GM23248 (cell line): ENCODE measurements at regions not wholly inside any gene's neighbourhood (a gene's known extent, or its start where the extent isn't known, plus 50 kb on each side); places are given as distances from the start of the nearest gene placed in this dataset.

Source experiments
- DNase-seq: peaks from one replicate; pipeline ENCODE4 v3.0.0-alpha.2; 2015
- H2AFZ ChIP-seq: fragments of 200-600 bp; sonication (generic); 2 replicates; pipeline ENCODE4 v1.6.1; 2016; ENCODE audit warnings: antibody characterized with exemption
- H3F3A ChIP-seq: fragments of 200-600 bp; sonication (generic); 2 replicates; pipeline ENCODE4 v1.6.1; 2016; ENCODE audit warnings: mild to moderate bottlenecking, antibody characterized with exemption, mixed run types; ENCODE audit not compliant: insufficient read depth
- H3K27ac ChIP-seq: fragments of 200-600 bp; sonication (generic); 2 replicates; pipeline ENCODE4 v1.5.1; 2016; ENCODE audit warnings: mild to moderate bottlenecking
- H3K27me3 ChIP-seq: fragments of 200-600 bp; sonication (generic); replicated peaks from 2 replicates; pipeline ENCODE4 v1.6.1; 2016; ENCODE audit warnings: mild to moderate bottlenecking; ENCODE audit not compliant: insufficient read depth
- H3K36me3 ChIP-seq: fragments of 200-600 bp; sonication (generic); 2 replicates; pipeline ENCODE4 v1.6.1; 2016; ENCODE audit warnings: low read depth, mild to moderate bottlenecking
- H3K4me1 ChIP-seq: fragments of 200-600 bp; sonication (generic); 2 replicates; pipeline ENCODE4 v1.6.1; 2016; ENCODE audit warnings: mild to moderate bottlenecking; ENCODE audit not compliant: insufficient read depth
- H3K4me2 ChIP-seq: fragments of 200-600 bp; sonication (generic); one replicate; pipeline ENCODE4 v1.6.1; 2016; ENCODE audit warnings: mild to moderate bottlenecking; ENCODE audit not compliant: unreplicated experiment
- H3K4me3 ChIP-seq: fragments of 200-600 bp; sonication (generic); 2 replicates; pipeline ENCODE4 v1.5.1; 2016; ENCODE audit warnings: mild to moderate bottlenecking
- H3K79me2 ChIP-seq: fragments of 200-600 bp; sonication (generic); 2 replicates; pipeline ENCODE4 v1.6.1; 2016; ENCODE audit warnings: mild to moderate bottlenecking; ENCODE audit not compliant: insufficient read depth
- H3K9ac ChIP-seq: fragments of 200-600 bp; sonication (generic); 2 replicates; pipeline ENCODE4 v1.6.1; 2016; ENCODE audit warnings: mild to moderate bottlenecking
- H3K9me2 ChIP-seq: fragments of 200-600 bp; sonication (generic); 2 replicates; pipeline ENCODE4 v1.6.1; 2016; ENCODE audit warnings: mixed run types, mild to moderate bottlenecking, moderate library complexity; ENCODE audit not compliant: insufficient read depth
- H3K9me3 ChIP-seq: fragments of 200-600 bp; sonication (generic); one replicate; pipeline ENCODE4 v1.6.1; 2017; ENCODE audit warnings: low read depth
- H4K20me1 ChIP-seq: fragments of 200-600 bp; sonication (generic); 2 replicates; pipeline ENCODE4 v1.6.0; 2016; ENCODE audit not compliant: insufficient read depth
- EZH2 ChIP-seq: fragments of 200-600 bp; sonication (generic); IDR thresholded peaks from 2 replicates; pipeline ENCODE4 v1.6.1; 2018; ENCODE audit warnings: antibody characterized with exemption, mild to moderate bottlenecking; ENCODE audit not compliant: insufficient read depth, poor library complexity, severe bottlenecking
- EZH2phosphoT487 ChIP-seq: fragments of 200-600 bp; sonication (generic); IDR thresholded peaks from 2 replicates; pipeline ENCODE4 v1.6.1; 2018; ENCODE audit warnings: antibody characterized with exemption, moderate library complexity, mild to moderate bottlenecking, low read depth; ENCODE audit not compliant: insufficient read depth
- WGBS, 2 experiments: methylation state at CpG; one replicate each; pipeline ENCODE4 v1.1.6; 2015 to 2017; ENCODE audit warnings: low lambda C conversion rate in 2 of 2, low coverage in 1 of 2; ENCODE audit errors: missing lambda C conversion rate in 2 of 2; 5-methylcytosine and 5-hydroxymethylcytosine counted together
- in situ Hi-C: fragments of 300-500 bp; cut with MboI; formaldehyde crosslinking; loops from 2 replicates; pipeline ENCODE4 v1.15.0; 2020

- Histone ChIP-seq H4K20me1 (no peaks in the 10 kb centered on the region; the same call in 1 of the 2 replicates), H3K79me2 (peaks cover 8% of the 10 kb centered on the region; the same call in 1 of the 2 replicates), H3K9me2 (no peaks in the 10 kb centered on the region), H3K4me3 (no peak overlapping the region), H3K4me2 (no peak overlapping the region), H3K27me3 (no peaks in the 10 kb centered on the region), H3K9ac (no peak overlapping the region), H3K27ac (no peak overlapping the region), H3K9me3 (no peaks in the 10 kb centered on the region), H3K36me3 (no peaks in the 10 kb centered on the region), H2AFZ (no peak overlapping the region), H3K4me1 (peaks cover 6% of the 10 kb centered on the region), H3F3A (peaks cover 7% of the 10 kb centered on the region; the same call in 1 of the 2 replicates)
- TF ChIP-seq EZH2phosphoT487 = no peak
- TF ChIP-seq EZH2 = no peak
- in situ Hi-C loops = no loop called here
- DNase-seq = no peak
- WGBS, 2 experiments = 93 to 96% methylated on average over 3 of the region's 3 CpGs
Observed at GRCh38 chr10:45564303-45564959, 108.1 kb downstream of the ZFAND4 start.

- Histone ChIP-seq H3K4me1 (peaks cover 6% of the 10 kb centered on the region), H3K9ac (no peak overlapping the region), H3K9me2 (no peaks in the 10 kb centered on the region), H3K36me3 (no peaks in the 10 kb centered on the region), H2AFZ (no peak overlapping the region), H3K4me2 (no peak overlapping the region), H3K79me2 (peaks cover 8% of the 10 kb centered on the region; the same call in 1 of the 2 replicates), H3F3A (peaks cover 7% of the 10 kb centered on the region; the same call in 1 of the 2 replicates), H3K27me3 (no peaks in the 10 kb centered on the region), H3K9me3 (no peaks in the 10 kb centered on the region), H4K20me1 (no peaks in the 10 kb centered on the region), H3K4me3 (no peak overlapping the region), H3K27ac (no peak overlapping the region)
- in situ Hi-C loops = no loop called here
- TF ChIP-seq EZH2phosphoT487 (no peak), EZH2 (no peak)
- peak; percentile 53 for DNase-seq
Observed at GRCh38 chr10:45561952-45562351, 110.6 kb downstream of the ZFAND4 start.

GRCh38 chr10:45560262-45560661, 112.3 kb downstream of the ZFAND4 start:
- H3K27me3 ChIP-seq = no peaks in the 10 kb centered on the region
- no peak overlapping the region for H3K9ac ChIP-seq
- peaks cover 6% of the 10 kb centered on the region for H3K4me1 ChIP-seq
- peaks cover 6% of the 10 kb centered on the region; the same call in 1 of the 2 replicates for H3K79me2 ChIP-seq
- TF ChIP-seq EZH2 (no peak), EZH2phosphoT487 (no peak)
- no peak for DNase-seq
- H3K9me3 ChIP-seq = no peaks in the 10 kb centered on the region
- H3K9me2 ChIP-seq = no peaks in the 10 kb centered on the region
- no peak overlapping the region for H3K27ac ChIP-seq
- peaks cover 7% of the 10 kb centered on the region; the same call in 1 of the 2 replicates for H3F3A ChIP-seq
- no peaks in the 10 kb centered on the region for H4K20me1 ChIP-seq
- no peak overlapping the region for H2AFZ ChIP-seq
- H3K4me2 ChIP-seq = no peak overlapping the region
- in situ Hi-C loops = no loop called here
- H3K36me3 ChIP-seq = no peaks in the 10 kb centered on the region
- no peak overlapping the region for H3K4me3 ChIP-seq
- 91 to 93% methylated on average over 10 of the region's 10 CpGs for WGBS, 2 experiments

GRCh38 chr10:45558425-45558824, 114.1 kb downstream of the ZFAND4 start:
- H3K27ac ChIP-seq = no peak overlapping the region
- no peak for DNase-seq
- WGBS, 2 experiments = 94% methylated on average over 7 of the region's 7 CpGs
- no peak overlapping the region for H3K4me2 ChIP-seq
- no peaks in the 10 kb centered on the region for H3K9me3 ChIP-seq
- no peaks in the 10 kb centered on the region for H3K36me3 ChIP-seq
- H3K9me2 ChIP-seq = no peaks in the 10 kb centered on the region
- no peak overlapping the region for H3K9ac ChIP-seq
- TF ChIP-seq EZH2phosphoT487 (no peak), EZH2 (no peak)
- H3K27me3 ChIP-seq = no peaks in the 10 kb centered on the region
- H3K4me3 ChIP-seq = no peak overlapping the region
- in situ Hi-C loops = no loop called here
- H3F3A ChIP-seq = peaks cover 7% of the 10 kb centered on the region; the same call in 1 of the 2 replicates
- no peak overlapping the region for H2AFZ ChIP-seq
- 0 out of 2 replicates have a peak, but pooled peaks cover 6% of the 10 kb centered on the region for H4K20me1 ChIP-seq
- H3K4me1 ChIP-seq = peaks cover 6% of the 10 kb centered on the region
- peaks cover 7% of the 10 kb centered on the region; the same call in 1 of the 2 replicates for H3K79me2 ChIP-seq
